IMR-90 (cell line): ENCODE measurements at regions not wholly inside any gene's neighbourhood (a gene's known extent, or its start where the extent isn't known, plus 50 kb on each side); places are given as distances from the start of the nearest gene placed in this dataset.

Experiments
- ATAC-seq: fragments of 200-7000 bp; cut with Tn5 transposase; 2 replicates; pipeline ENCODE4 v1.9.1; 2020; ENCODE audit warnings: low read depth, mild to moderate bottlenecking, moderate library complexity
- BruUV-seq: library from RNA; stranded (reverse); fragments of 400-500 nt; replicated peaks from 2 replicates; lab custom pipeline; 2021; lab: Mats Ljungman, UMichigan
- CTCF ChIA-PET: fragments of 300-600 bp; formaldehyde crosslinking; extraction: SDS; loops from one replicate; lab custom pipeline; 2021; ENCODE audit warnings: antibody characterized with exemption; lab: Yijun Ruan, JAX
- POLR2A ChIA-PET: fragments of 300-600 bp; sonication (Branson Sonifier 250); formaldehyde crosslinking; loops from one replicate; lab custom pipeline; 2022; ENCODE audit warnings: antibody characterized with exemption; ENCODE audit not compliant: unreplicated experiment; lab: Charles Lee
- DNase-seq: peaks from one replicate; pipeline ENCODE4 v3.0.0; 2013
- H2AFZ ChIP-seq: replicated peaks from 2 replicates; pipeline ENCODE3; 2013; ENCODE audit warnings: low read length, mild to moderate bottlenecking; ENCODE audit not compliant: poor library complexity
- H2AK5ac ChIP-seq: 2 replicates; pipeline ENCODE4 v1.6.1; 2013; ENCODE audit warnings: low read depth, low read length, inconsistent platforms
- H2AK9ac ChIP-seq: replicated peaks from 2 replicates; pipeline ENCODE3; 2013; ENCODE audit warnings: mild to moderate bottlenecking, low read depth, low read length, moderate library complexity; ENCODE audit not compliant: poor library complexity
- H2BK120ac ChIP-seq: 2 replicates; pipeline ENCODE4 v1.6.1; 2013; ENCODE audit warnings: low read depth, low read length, inconsistent platforms
- H2BK15ac ChIP-seq: 3 replicates; pipeline ENCODE4 v1.6.1; 2013; ENCODE audit warnings: low read depth, low read length, inconsistent platforms
- H2BK20ac ChIP-seq: 2 replicates; pipeline ENCODE4 v1.6.1; 2013; ENCODE audit warnings: low read depth, mild to moderate bottlenecking, inconsistent platforms, low read length, moderate library complexity
- H2BK5ac ChIP-seq: 2 replicates; pipeline ENCODE4 v1.6.1; 2013; ENCODE audit warnings: mild to moderate bottlenecking, low read depth, low read length, inconsistent platforms; ENCODE audit not compliant: poor library complexity, severe bottlenecking
- H3K14ac ChIP-seq: replicated peaks from 2 replicates; pipeline ENCODE4 v1.6.1; 2013; ENCODE audit warnings: low read depth, low read length, inconsistent platforms
- H3K18ac ChIP-seq: 2 replicates; pipeline ENCODE4 v1.6.1; 2013; ENCODE audit warnings: low read depth, low read length, control low read depth
- H3K23ac ChIP-seq: 2 replicates; pipeline ENCODE4 v1.6.1; 2013; ENCODE audit warnings: low read depth, low read length, inconsistent platforms
- H3K27ac ChIP-seq: 2 replicates; pipeline ENCODE4 v1.5.1; 2013; ENCODE audit warnings: mild to moderate bottlenecking, control low read depth, low read length; ENCODE audit not compliant: insufficient read depth
- H3K27me3 ChIP-seq: 2 replicates; pipeline ENCODE4 v1.6.1; 2013; ENCODE audit warnings: low read length; ENCODE audit not compliant: control insufficient read depth, insufficient read depth
- H3K36me3 ChIP-seq: 2 replicates; pipeline ENCODE4 v1.6.1; 2013; ENCODE audit warnings: low read length, mixed read lengths; ENCODE audit not compliant: control insufficient read depth, insufficient read depth
- H3K4ac ChIP-seq: 2 replicates; pipeline ENCODE4 v1.6.1; 2013; ENCODE audit warnings: low read depth, low read length, inconsistent platforms
- H3K4me1 ChIP-seq: 2 replicates; pipeline ENCODE4 v1.6.1; 2013; ENCODE audit warnings: low read length, mixed read lengths; ENCODE audit not compliant: control insufficient read depth, insufficient read depth
- H3K4me2 ChIP-seq: 2 replicates; pipeline ENCODE4 v1.6.1; 2013; ENCODE audit warnings: low read depth, mild to moderate bottlenecking, control low read depth, low read length, moderate library complexity
- H3K4me3 ChIP-seq: 2 replicates; pipeline ENCODE4 v1.5.1; 2013; ENCODE audit warnings: low read depth, mild to moderate bottlenecking, control low read depth, low read length, moderate library complexity; ENCODE audit not compliant: insufficient read depth
- H3K56ac ChIP-seq: 2 replicates; pipeline ENCODE4 v1.6.1; 2013; ENCODE audit warnings: low read length, inconsistent platforms; ENCODE audit not compliant: insufficient read depth; ENCODE audit errors: extremely low read depth
- H3K79me1 ChIP-seq, 2 experiments: 2 replicates each; pipeline ENCODE4 v1.6.1; 2013; ENCODE audit warnings: low read length in 2 of 2, inconsistent platforms in 1 of 2, low read depth in 1 of 2
- H3K9ac ChIP-seq: 2 replicates; pipeline ENCODE4 v1.6.1; 2013; ENCODE audit warnings: low read depth, low read length, control low read depth
- H3K9me1 ChIP-seq: 2 replicates; pipeline ENCODE4 v1.6.1; 2013; ENCODE audit warnings: low read length, inconsistent platforms; ENCODE audit not compliant: insufficient read depth
- H3K9me3 ChIP-seq: 2 replicates; pipeline ENCODE4 v1.6.1; 2013; ENCODE audit warnings: low read length; ENCODE audit not compliant: control insufficient read depth, insufficient read depth
- H4K20me1 ChIP-seq: 2 replicates; pipeline ENCODE4 v1.6.1; 2013; ENCODE audit warnings: low read length, inconsistent platforms; ENCODE audit not compliant: insufficient read depth
- H4K5ac ChIP-seq: 2 replicates; pipeline ENCODE4 v1.6.1; 2013; ENCODE audit warnings: mild to moderate bottlenecking, low read depth, low read length, control low read depth
- H4K8ac ChIP-seq, 2 experiments: 2 replicates each; pipeline ENCODE4 v1.6.1; 2013; ENCODE audit warnings: low read depth in 2 of 2, low read length in 2 of 2, control low read depth in 1 of 2, inconsistent platforms in 1 of 2
- H4K91ac ChIP-seq: 2 replicates; pipeline ENCODE4 v1.6.1; 2013; ENCODE audit warnings: low read depth, low read length, inconsistent platforms; ENCODE audit not compliant: insufficient read depth
- BHLHE40 ChIP-seq: fragments of 150-350 bp; IDR thresholded peaks from 2 replicates; pipeline ENCODE4 v1.6.1; 2016; ENCODE audit warnings: mild to moderate bottlenecking, low read depth, low read length
- CEBPB ChIP-seq: IDR thresholded peaks from 2 replicates; pipeline ENCODE4 v1.6.1; 2012; ENCODE audit warnings: low read depth, low read length, improper control_type of control experiment
- ELK1 ChIP-seq: fragments of 150-350 bp; IDR thresholded peaks from 2 replicates; pipeline ENCODE4 v1.6.1; 2016; ENCODE audit warnings: low read depth, mild to moderate bottlenecking, low read length, moderate library complexity, borderline replicate concordance
- FOS ChIP-seq: fragments of 150-350 bp; IDR thresholded peaks from 2 replicates; pipeline ENCODE4 v1.6.1; 2016; ENCODE audit warnings: low read depth, low read length
- MAFK ChIP-seq: IDR thresholded peaks from 2 replicates; pipeline ENCODE4 v1.6.1; 2012; ENCODE audit warnings: low read depth, low read length, improper control_type of control experiment
- MAZ ChIP-seq: IDR thresholded peaks from 2 replicates; pipeline ENCODE4 v1.6.1; 2012; ENCODE audit warnings: low read depth, mild to moderate bottlenecking, low read length, improper control_type of control experiment, moderate library complexity, borderline replicate concordance
- MXI1 ChIP-seq: IDR thresholded peaks from 2 replicates; pipeline ENCODE4 v1.6.1; 2012; ENCODE audit warnings: low read depth, mild to moderate bottlenecking, low read length, moderate library complexity, borderline replicate concordance
- NFE2L2 ChIP-seq: fragments of 150-350 bp; IDR thresholded peaks from 2 replicates; pipeline ENCODE4 v1.6.1; 2016; ENCODE audit warnings: low read depth, mild to moderate bottlenecking, low read length
- RCOR1 ChIP-seq: IDR thresholded peaks from 2 replicates; pipeline ENCODE4 v1.6.1; 2012; ENCODE audit warnings: mild to moderate bottlenecking, low read length, improper control_type of control experiment; ENCODE audit not compliant: insufficient replicate concordance
- RFX5 ChIP-seq: IDR thresholded peaks from 2 replicates; pipeline ENCODE4 v1.8.0; 2012; ENCODE audit warnings: low read depth, mild to moderate bottlenecking, low read length, moderate library complexity
- SMC3 ChIP-seq: fragments of 150-350 bp; IDR thresholded peaks from 2 replicates; pipeline ENCODE4 v1.6.1; 2016; ENCODE audit warnings: low read depth, mild to moderate bottlenecking, antibody characterized with exemption, low read length, moderate library complexity
- USF2 ChIP-seq: fragments of 150-350 bp; IDR thresholded peaks from 2 replicates; pipeline ENCODE4 v1.6.1; 2017; ENCODE audit warnings: mild to moderate bottlenecking, antibody characterized with exemption, low read length, low read depth
- WGBS, 2 experiments: methylation state at CpG; one replicate each; pipeline versions ENCODE4 v1.1.5 to v1.1.7; 2013; ENCODE audit warnings: missing lambda C conversion rate in 2 of 2; ENCODE audit not compliant: insufficient read length in 1 of 2; ENCODE audit errors: extremely low coverage in 2 of 2; 5-methylcytosine and 5-hydroxymethylcytosine counted together
- dilution Hi-C: fragments of 300-500 bp; cut with HindIII; formaldehyde crosslinking; loops from one replicate; pipeline ENCODE4 v1.14.3; 2018; ENCODE audit warnings: low sequenced_read_pairs; ENCODE audit not compliant: unreplicated experiment
- in situ Hi-C: fragments of 300-500 bp; cut with MboI; formaldehyde crosslinking; loops from 3 replicates; pipeline ENCODE4 v1.14.3; 2019; ENCODE audit warnings: low sequenced_read_pairs, inconsistent platforms, mixed read lengths
- intact Hi-C: fragments of 100-400 bp; cut with micrococcal nuclease; formaldehyde crosslinking; loops from 2 replicates; pipeline ENCODE4 v1.10.0; 2022

GRCh38 chr10:56698506-56698905, 337.4 kb upstream of the ZWINT start:
- Histone ChIP-seq H3K4me1 (no peaks in the 10 kb centered on the region), H4K5ac (no peak overlapping the region), H3K27me3 (no peaks in the 10 kb centered on the region), H4K91ac (no peak overlapping the region), H3K4me2 (no peak overlapping the region), H4K8ac (no peak overlapping the region), H3K27ac (no peak overlapping the region), H3K9me1 (no peaks in the 10 kb centered on the region), H3K9me3 (no peaks in the 10 kb centered on the region), H3K4ac (no peak overlapping the region), H2AK9ac (no peak overlapping the region), H3K56ac (no peak overlapping the region), H2AK5ac (no peak overlapping the region), H3K18ac (no peak overlapping the region), H3K79me1 (no peaks in the 10 kb centered on the region), H3K23ac (no peak overlapping the region), H4K20me1 (no peaks in the 10 kb centered on the region), H2BK120ac (no peak overlapping the region), H3K36me3 (no peaks in the 10 kb centered on the region), H3K4me3 (no peak overlapping the region), H3K14ac (no peak overlapping the region), H3K9ac (no peak overlapping the region), H2BK5ac (no peak overlapping the region), H2AFZ (no peak overlapping the region), H2BK15ac (no peak overlapping the region), H2BK20ac (no peak overlapping the region)
- ATAC-seq (no peak), DNase-seq (no peak)
- ChIA-PET POLR2A (no interaction called here), CTCF (no interaction called here)
- dilution Hi-C loops (no loop called here), in situ Hi-C loops (no loop called here), intact Hi-C loops (no loop called here)
- TF ChIP-seq NFE2L2 (no peak), ELK1 (no peak), USF2 (no peak), RCOR1 (no peak), FOS (no peak), MAFK (no peak), MXI1 (no peak), CEBPB (no peak; the same call in 1 of the 2 replicates), MAZ (no peak), RFX5 (no peak), SMC3 (no peak), BHLHE40 (no peak)
- no CpG with 5 or more reads among the region's 2 CpGs for WGBS, 2 experiments
- BruUV-seq, result no TSS peak
